HL-60/S4 treated with phorbol 12-myristate 13-acetate at 8.2 ng/mL for 4 days and 3 days (cell line): ENCODE measurements at regions not wholly inside any gene's neighbourhood (a gene's known extent, or its start where the extent isn't known, plus 50 kb on each side); places are given as distances from the start of the nearest gene placed in this dataset.

Source experiments
- in situ Hi-C: fragments of 300-500 bp; cut with MboI; formaldehyde crosslinking; loops from 2 replicates; pipeline ENCODE4 v1.15.0; 2022; ENCODE audit warnings: low sequenced_read_pairs

DNA sequence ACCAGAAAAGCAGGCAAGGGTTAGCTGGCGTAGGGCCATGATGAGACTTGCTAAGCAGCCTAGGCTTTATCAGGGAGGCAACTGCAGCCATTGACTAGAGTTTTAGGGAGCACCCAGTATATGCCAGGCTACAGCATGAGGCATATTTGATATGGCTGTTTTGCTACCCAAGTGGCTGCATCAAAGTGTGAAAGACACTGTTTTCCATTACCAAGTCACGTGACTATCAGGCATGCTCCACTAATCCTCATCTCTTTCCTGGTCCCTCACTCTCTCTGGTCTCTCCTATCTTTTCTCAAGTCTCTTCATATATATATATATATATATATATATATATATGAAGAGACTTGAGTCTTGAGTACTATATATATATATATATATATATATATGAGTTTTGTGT is 206.7 kb upstream of the POU3F1 start:
- in situ Hi-C loops, result no loop called here

DNA sequence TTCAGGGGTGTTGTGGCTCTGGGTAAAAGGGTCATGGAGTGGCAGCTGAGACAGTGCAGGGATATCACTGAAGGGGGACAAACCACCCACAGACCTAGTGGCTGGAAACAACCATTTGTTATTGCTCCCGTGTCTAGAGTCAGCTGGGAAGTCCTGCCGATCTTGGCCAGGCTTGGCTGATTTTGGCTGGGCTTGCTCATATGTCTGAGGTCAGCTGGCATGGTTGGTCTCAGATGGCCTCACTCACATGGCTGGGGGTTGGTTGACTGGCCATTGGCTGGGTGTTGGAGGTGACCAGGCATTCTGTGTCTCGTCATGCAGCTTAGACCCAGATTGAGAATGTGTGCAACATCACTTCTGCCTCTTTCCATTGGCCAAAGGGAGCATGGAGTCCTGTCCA is 203.8 kb upstream of the POU3F1 start:
- in situ Hi-C loops, result no loop called here

DNA sequence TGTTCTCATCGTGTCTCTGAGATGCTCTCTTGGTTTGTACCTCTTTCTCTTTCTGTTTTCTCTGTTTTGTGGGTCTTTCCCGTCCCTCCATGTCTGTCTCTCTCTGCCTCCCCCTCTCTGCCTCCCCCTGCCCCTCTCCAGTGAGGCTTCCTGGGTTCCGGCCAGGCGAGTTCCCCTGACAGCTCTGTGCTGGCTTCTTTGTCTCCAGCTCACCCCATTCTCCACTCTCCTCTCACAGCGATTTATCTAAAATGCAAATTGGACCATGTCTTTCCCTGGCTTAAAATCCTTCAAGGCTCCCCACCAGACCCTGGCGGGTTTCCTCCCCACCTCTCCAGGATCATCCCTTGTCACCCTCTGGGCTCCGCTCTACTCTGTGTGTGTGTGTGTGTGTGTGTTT is 202.4 kb upstream of the POU3F1 start:
- in situ Hi-C loops, result no loop called here

DNA sequence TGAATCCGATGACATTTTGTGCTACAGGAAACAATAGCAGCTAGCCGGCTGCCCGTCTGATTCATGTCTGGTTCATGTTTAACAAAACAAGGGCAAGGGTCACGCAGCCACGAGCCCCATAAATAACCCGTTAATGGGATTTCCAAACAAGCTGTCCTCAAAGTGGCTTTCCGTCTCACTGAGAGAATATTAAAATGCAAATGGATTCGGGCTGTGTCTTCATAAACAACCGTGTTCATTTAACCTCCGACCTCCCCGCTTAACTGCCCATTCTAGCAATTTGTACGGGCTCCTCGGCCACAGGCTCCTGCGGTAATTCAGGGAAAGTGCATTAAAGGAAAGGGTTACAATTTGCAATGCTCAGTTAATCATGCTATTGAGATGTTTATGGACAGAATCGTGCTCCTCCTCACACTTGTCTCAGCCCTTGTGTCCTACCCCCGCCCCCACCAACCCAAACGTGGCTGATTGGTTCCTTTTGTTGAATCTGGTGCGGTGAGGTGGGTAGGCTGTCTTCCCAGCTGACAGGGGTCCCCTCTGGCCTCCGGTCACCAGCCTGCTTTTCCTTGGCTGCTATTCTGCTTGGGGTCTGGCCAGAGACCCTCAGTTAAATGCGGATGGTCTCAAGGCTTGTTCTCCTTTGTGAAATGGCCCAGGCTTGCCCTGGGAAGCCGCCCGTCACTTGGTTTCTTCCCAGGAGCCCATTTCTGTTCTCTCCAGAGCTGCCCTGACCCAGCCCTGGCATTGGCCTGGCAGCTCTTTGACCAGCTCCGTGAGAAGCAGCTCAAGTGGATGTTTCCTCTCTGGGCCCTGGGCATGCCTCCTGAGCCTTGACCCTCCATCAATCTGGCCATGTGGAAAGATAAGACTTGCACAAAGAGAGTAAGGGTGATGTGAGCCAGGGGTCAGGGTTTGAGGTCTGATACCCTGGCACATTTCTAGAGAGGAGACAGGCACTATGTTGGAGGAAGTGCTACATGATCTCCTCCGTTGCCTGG is 200.7 kb upstream of the POU3F1 start:
- in situ Hi-C loops, result no loop called here

DNA sequence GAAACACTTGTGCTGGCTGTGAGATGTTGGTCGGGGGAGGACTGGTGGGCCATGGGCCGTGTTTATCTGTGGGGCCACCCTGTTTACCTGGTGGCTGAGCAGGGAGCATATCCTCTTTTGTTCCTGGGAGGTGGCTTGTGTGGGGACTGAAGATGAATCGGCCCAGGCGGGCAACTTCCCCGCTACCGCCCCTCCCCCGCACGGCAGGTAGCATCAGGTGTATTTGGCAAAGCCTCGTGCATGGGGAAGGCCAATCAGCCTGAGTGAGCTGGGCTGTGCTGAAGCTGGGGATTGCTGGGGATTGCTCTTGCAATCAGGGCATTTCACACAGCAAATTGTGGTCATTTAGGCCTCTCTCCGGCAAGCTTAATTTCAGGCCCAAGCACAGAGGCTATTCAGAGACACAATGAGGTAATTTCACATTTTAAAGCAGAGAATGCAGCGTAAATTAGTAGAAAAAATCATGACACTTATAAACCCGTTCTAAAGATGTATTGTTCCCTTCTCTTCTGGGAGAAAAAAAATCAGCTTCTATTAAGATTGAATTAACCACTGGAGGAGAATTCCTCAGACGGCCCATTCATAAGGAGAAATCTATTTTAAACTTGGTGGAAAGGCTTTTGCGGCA is 197.7 kb upstream of the POU3F1 start:
- in situ Hi-C loops, result no loop called here

DNA sequence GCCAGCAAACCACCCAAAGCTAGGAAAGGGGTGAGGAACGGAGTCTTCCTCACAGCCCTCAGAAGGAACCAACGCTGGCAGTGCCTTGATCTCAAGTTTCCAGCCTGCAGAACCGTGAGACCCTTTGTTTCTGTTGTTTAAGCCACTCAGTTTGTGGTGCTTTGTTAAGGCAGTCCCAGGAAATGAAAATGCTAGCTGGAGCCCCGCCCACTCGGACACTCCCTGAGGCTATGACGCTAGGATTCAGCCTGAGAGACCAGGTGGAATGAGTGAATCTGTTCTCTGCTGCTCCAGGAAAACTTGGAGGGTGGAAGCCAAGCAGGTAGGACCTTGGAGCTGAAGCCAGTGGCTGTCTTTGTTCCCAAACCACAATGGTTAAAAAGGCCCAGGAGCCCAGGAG is 196.5 kb upstream of the POU3F1 start:
- in situ Hi-C loops, result no loop called here

DNA sequence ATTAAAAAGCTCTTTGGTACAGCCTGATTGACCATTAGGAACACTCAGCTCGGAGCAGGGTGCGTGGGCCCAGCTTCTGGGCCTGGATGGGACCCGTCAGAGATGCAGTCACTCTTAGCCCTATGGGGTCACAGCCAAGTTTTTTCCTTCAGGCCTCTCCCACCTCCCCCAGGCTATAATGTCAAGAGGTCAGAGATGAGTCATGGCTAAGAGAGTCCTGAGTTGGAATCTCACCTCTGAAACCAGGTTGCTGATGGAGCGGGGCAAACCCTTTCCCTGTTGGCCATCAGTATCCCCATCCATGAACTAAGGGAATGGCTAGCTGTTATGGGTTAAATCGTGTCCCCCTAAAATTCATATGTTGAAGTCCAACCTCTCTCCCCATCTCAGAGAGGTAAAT is 195.9 kb upstream of the POU3F1 start:
- in situ Hi-C loops, result no loop called here

DNA sequence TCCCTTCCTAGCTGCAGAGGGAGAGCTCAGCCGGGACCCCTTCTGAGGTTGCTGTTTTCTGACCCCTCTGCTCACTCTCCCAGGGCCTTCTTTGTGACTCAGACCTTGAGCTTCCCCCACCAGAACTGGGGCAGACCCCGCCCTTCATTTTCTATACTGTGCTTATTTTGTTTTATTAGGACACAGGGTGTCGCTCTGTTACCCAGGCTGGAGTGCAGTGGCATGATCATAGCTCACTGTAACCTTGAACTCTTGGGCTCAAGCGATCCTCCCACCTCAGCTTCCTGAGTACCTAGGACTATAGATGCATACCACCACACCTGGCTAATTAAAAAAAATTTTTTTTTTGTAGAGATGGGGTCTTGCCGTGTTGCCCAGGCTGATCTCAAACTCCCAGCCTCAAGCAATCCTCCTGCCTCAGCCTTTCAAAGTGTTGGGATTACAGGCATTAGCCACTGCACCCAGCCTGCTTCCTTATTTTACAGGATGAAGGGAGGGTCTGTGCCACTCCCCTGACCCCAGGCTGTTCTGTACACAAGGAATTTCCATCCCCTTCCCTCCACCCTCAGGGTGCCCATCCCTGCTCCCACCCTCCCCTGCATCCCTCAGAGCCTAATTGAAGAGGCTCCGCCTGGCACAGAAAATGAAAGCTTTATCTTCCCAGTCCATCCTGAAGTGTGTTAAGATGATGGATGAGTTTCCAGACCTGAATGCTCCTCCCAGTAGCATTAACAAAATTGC is 195.2 kb upstream of the POU3F1 start:
- in situ Hi-C loops, result no loop called here

DNA sequence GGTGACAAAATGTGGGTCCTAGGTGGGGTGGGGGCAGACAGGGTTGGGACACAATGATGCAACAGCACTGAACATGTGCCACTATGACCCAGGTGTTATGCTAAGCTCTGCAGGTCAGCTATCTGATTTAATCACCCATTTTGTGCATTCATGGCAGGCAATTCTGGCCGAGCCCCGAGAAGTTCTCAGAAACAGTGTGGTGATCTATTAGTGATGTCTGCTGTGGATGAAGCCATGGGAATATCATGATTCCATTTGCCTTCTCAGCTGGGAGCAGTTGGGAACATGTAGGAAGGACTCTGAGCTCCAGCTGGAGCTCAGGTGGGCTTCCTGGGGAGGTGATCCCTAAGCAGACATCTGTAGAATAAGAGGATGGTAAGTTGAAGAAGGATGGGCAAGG is 194.0 kb upstream of the POU3F1 start:
- in situ Hi-C loops, result no loop called here

DNA sequence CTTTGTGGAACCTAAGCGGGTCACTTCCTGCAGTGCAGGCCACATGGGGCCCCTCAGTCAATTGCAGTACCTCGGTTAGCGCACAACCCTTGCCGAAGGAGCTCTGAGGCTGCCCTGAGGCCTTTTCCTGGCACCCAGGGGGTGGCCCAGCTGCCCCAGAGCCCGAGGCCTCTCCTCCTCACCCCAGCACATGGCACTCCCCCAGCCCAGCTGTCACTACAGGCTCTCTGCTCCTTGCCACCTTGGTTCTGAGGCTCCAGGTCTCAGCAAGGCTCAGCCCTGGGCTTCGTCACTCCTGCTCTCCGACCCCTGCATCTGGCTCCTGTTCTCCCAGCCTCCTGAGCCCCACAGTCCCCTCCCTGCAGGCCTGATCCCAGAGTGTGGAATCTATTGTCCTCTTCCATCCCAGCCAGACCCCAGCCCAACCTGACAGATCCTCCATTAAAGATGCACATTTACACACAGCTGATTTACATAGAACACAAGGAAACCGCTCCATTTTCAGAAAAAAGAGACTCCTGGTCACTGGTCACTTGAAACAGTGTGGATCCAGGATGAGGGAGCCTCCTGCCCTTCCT is 192.8 kb upstream of the POU3F1 start:
- in situ Hi-C loops, result no loop called here

DNA sequence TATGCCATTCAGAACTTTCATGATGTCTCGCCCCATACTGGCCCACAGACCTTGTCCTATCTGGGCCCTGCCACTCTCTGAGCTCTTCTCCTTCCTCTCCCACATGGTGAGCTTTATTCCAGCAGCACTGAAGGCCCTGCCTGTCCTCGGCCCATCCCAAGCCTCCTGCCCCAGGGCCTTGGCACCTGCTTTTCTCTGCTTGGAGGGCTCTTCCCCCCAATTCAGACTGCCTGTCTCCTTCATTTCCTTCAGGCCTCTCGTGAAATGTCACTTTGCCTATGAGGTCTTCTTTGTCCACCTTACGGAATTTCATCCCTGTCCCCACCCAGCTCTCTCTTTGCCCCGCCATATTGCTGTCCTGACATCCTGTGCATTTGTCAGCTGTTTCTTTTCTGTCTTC is 191.7 kb upstream of the POU3F1 start:
- in situ Hi-C loops, result no loop called here

DNA sequence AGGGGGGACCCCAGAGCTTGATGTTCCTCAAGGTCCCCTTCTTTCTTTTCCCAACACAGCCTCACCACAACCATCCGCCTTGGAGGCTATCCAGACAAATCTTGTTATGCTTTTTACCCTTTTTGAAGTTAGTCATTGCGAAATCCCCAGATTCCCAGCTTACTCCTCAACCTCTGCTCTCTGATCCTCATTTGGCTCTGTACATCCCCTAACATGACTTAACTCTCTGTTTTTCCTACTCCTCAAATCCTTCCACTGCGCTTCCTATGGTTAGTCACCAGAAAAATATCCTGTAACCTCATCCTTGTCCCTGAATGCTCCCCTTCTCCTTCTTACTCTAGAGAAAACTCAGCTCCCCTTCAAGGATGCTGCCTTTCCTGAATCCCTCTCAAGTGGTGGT is 189.1 kb upstream of the POU3F1 start:
- in situ Hi-C loops, result no loop called here

DNA sequence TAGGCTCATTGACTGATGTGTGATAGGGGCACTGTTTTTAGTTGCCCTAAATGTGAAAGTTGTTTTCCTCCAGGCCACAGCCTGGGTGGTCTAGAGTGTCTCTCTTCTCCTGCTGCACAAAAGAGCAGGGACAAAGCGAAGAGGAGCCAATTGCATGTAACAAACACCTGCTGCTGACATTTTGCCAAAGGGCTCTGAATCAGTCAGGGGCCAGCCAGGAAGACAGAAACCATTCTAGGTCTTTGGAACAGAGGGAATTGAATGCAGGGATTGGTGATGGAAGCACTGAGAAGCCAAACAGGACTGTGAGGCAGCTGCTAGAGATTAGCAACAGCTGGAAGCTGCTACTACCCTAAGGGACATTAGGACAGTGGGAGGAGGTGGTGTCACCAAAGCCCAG is 185.3 kb upstream of the POU3F1 start:
- in situ Hi-C loops, result no loop called here

DNA sequence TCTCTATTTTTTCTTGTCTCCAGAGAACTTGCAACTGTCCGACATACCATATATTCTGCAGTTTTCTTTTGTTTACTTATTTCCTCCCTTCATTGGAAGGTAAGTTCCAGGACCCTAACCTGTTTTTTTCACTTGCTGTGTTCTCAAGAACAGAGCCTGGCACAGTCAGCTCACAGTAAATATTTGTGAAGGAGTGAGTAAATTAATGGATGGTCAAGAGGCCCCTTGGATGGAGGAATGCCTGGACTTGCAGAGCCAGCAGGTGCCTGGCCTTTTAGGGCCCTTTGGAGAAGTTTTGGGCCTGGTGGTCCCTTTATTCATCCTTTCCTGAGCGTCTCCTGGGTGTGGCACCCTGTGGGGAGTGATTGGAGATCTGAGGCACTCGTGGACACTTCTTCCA is 182.1 kb upstream of the POU3F1 start:
- in situ Hi-C loops, result no loop called here

DNA sequence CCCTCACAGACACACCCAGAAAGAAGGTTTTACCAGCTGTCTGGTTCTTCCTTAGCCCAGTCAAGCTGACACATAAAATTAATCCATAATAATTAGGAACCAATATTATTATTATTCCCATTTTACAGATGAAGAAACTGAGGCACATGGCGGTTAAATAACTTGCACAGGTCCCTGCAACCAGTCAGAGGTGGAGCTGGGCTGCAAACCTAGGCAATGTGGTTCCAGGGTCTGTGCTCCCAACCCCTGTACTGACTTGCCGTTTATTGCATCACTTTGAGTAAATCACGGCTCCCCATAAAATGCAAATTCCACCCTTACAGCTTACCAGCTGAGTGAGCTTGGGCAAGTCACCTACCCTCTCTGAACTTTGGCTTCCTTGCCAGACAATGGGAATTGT is 179.2 kb upstream of the POU3F1 start:
- in situ Hi-C loops, result no loop called here

DNA sequence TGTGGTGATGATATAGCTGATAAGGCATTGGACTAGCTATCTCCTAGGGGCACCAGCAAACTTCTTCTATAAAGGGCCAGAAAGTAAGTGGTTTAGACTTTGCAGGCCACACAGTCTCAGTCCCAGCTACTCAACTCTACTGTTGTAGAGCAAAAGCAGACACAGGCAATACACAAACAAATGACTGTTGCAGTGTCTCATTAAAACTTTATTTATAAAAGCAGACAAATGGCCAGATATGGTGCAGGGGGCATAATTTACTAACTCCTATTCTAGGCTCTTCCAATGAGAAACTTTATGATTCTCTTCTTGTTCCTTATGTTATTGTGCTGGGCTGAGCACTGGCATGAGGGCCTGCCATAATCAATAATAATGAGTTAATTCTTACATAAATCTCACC is 176.8 kb upstream of the POU3F1 start:
- in situ Hi-C loops, result no loop called here

DNA sequence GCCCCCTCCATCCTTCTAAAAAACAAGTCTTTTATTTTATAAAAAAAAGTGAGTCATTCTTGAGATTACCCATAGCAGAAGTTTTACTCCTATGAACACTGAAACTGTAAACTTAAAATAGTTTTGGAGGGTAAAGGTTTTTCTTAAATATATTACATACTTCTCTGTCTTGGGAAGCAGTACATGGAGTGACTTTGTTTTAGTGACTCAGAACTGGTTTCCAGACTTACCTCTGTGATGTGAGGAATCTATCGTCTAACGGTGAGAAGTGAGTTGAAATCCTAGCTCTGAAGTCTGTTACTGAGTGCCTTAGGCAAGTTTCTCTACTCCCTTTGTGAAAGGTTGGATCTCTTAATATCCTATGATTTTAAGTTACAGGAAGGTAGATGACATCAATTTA is 176.3 kb upstream of the POU3F1 start:
- in situ Hi-C loops, result no loop called here

DNA sequence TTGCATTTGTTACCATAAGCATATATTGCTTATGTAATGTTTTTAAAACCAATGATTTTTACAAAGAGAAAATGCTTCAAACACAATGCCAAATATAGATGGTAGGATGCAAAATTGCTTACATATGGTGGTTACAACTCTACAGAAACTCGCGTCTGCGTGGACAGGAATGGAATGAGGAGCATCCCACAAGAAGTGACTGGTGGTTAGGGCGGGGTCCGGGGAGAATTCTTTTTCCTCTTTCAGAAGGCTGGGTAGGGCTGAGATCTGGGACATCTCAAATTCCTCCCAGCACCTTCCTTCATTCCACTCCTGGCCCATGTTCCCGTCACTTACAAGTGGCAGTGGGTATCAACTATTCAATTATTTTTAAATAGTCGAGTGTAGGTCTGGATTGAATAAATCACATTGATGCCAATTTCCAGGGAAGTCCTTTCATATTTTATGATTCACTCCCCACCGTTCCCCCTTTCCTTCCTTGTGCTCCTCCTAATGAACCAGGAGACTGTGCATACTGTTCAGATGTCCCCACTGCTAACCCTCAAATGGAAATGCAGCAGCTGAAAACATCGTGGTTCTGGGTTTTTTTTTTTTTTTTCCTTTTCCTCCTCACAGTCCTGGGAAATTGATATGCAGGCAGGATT is 174.5 kb upstream of the POU3F1 start:
- in situ Hi-C loops, result no loop called here

DNA sequence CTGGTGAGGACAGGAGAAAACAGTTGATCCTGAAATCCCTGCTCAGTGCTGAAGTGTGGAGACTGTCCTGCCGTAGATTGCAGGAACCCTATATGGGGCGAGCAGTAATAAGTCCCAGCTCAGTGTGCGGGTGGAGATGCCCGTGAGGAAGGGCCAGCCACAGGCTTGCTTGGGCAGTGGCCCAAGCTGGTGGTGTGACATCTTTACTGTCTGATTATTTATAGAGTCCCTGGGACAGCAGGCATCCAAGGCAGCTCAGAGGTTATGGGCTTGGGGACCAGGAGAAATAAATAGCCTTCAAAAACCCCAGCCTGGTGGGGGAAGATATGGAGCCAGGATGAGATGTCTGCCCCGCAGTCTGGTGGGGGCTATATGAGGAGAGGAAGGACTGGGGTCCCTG is 170.7 kb upstream of the POU3F1 start:
- in situ Hi-C loops, result no loop called here

DNA sequence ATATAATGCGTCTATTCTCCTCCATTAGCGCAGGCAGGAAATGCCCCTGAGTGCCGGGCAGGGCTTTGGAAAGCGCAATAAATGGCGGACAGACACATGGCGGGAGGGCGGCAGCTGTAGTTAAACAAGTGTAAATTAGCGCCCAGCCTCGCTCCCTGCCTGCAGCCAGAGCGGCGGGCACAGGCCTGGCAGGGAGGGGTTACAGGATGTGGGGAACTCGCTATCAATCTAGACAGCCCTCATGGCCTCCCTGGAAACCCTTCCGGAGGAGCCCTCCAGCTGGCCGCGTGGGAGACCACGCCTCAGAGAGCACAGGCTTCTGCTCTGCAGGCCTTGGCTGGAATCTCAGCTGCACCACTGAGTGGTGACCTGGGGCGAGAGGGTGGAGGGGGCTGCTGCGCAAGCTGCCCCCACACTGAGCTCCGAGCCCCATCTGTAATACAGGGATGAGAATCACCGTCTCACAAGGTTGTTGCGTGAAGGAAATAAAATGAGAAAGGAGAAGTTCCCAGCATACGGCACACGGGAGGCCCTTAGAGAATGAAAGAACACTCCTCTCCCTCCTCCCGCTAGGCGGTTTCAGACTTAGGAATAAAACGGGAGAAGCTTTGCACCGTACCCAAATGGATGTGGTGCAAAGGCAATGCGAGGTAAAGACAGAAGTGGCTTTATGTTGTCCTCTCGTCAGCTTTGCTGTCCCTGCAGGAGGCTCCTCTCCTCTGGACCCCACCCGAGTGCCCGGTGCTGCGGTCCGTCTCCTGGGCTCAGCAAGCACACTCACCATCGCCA is 167.2 kb upstream of the POU3F1 start:
- in situ Hi-C loops, result no loop called here
